ENCODE measurements at regions not wholly inside any gene's neighbourhood (a gene's known extent, or its start where the extent isn't known, plus 50 kb on each side); places are given as distances from the start of the nearest gene placed in this dataset.
A peak's percentile ranks its signal among the peaks of the same experiment; 100 is the strongest.
"Not testable (repeated sequence)": the region's sequence is repeated elsewhere in the genome, so short reads cannot be mapped to it uniquely, and the experiment has no call there.

GRCh38 chr2:44087714-44088092 is 81.0 kb upstream of the PPM1B start:
- TF ChIP-seq, protein P1, sequence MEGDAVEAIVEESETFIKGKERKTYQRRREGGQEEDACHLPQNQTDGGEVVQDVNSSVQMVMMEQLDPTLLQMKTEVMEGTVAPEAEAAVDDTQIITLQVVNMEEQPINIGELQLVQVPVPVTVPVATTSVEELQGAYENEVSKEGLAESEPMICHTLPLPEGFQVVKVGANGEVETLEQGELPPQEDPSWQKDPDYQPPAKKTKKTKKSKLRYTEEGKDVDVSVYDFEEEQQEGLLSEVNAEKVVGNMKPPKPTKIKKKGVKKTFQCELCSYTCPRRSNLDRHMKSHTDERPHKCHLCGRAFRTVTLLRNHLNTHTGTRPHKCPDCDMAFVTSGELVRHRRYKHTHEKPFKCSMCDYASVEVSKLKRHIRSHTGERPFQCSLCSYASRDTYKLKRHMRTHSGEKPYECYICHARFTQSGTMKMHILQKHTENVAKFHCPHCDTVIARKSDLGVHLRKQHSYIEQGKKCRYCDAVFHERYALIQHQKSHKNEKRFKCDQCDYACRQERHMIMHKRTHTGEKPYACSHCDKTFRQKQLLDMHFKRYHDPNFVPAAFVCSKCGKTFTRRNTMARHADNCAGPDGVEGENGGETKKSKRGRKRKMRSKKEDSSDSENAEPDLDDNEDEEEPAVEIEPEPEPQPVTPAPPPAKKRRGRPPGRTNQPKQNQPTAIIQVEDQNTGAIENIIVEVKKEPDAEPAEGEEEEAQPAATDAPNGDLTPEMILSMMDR (IDR thresholded peaks at IDR 0.05; ENCODE audit: insufficient read depth, low read depth, low read length, missing control alignments), result no peak
- DNase-seq (ENCODE audit: low read depth), result no peak
- H3K4me3 ChIP-seq (ENCODE audit: low read depth, low read length), result peak overlapping the region; percentile 54; the same call in 1 of the 2 replicates

DNA sequence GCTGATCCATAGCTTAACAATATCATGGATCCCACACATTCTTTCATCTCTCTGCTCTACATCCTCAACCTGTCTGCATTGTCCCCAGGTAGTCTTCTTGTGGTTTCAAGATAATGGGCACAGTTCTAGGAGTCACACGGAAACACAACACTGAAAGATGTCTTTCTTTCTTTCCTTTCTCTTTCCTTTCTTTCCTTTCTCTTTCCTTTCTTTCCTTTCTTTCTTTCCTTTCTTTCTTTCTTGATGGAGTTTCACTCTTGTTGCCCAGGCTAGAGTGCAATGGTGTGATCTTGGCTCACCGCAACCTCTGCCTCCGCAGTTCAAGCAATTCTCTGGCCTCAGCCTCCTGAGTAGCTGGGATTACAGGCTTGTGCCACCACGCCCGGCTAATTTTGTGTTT is 76.2 kb upstream of the PPM1B start:
- not testable (repeated sequence) for DNase-seq (ENCODE audit: low read depth); H3K4me3 ChIP-seq (ENCODE audit: low read depth, low read length)

DNA sequence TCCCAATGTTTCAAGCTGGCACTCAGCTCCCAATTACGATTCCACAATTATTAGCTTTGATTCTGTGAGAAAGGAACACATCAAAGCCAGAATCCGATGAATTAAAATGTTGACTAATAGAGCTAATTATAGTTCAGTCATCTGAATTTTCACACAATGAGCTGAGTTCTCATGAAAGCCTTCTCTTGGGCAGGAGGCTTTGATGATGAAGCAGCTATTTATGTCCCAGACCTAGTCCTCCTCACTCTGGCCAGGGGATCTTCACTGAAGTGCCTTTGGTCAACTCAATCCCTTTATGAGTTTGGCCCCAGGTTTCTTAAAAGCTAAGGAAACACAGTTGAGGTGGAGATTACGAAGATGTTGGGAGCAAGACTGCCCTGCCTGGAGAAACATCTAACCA is 74.7 kb upstream of the PPM1B start:
- TF ChIP-seq, protein P1 (IDR thresholded peaks at IDR 0.05; ENCODE audit: insufficient read depth, low read depth, low read length, missing control alignments), result no peak
- DNase-seq (ENCODE audit: low read depth), result no peak
- H3K4me3 ChIP-seq (ENCODE audit: low read depth, low read length), result no peak overlapping the region

GRCh38 chr2:44097322-44097907 is 71.3 kb upstream of the PPM1B start:
- H3K4me3 ChIP-seq (ENCODE audit: low read depth, low read length), result no peak overlapping the region
- TF ChIP-seq, protein P1 (IDR thresholded peaks at IDR 0.05; ENCODE audit: insufficient read depth, low read depth, low read length, missing control alignments), result no peak
- DNase-seq (ENCODE audit: low read depth), result no peak

- TF ChIP-seq, protein P1 (IDR thresholded peaks at IDR 0.05; ENCODE audit: insufficient read depth, low read depth, low read length, missing control alignments), result no peak
- no peak overlapping the region for H3K4me3 ChIP-seq (ENCODE audit: low read depth, low read length)
- peak; percentile 42 for DNase-seq (ENCODE audit: low read depth)
Observed at GRCh38 chr2:44098050-44098449, 70.6 kb upstream of the PPM1B start.

DNA sequence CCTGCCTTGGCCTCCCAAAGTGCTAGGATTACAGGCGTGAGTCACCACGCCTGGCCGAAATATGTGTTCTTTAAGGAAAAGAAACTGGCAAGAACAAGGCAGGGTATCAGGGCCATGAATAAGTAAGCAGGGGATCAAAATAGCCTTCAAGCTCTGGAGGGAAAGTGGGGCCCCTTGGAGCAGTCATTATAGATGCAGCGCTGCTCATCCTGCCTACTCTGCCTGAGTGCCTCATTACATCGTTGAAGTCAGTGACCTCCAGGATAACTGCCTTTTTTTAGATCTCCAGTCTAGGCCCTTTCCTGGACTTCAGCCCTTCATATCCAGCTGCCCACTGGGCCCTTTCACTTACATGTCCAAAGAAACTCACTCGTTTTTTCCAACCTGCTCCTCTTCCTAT is 69.8 kb upstream of the PPM1B start:
- TF ChIP-seq, protein P1 (IDR thresholded peaks at IDR 0.05; ENCODE audit: insufficient read depth, low read depth, low read length, missing control alignments), result no peak
- DNase-seq (ENCODE audit: low read depth), result no peak
- H3K4me3 ChIP-seq (ENCODE audit: low read depth, low read length), result no peak overlapping the region

DNA sequence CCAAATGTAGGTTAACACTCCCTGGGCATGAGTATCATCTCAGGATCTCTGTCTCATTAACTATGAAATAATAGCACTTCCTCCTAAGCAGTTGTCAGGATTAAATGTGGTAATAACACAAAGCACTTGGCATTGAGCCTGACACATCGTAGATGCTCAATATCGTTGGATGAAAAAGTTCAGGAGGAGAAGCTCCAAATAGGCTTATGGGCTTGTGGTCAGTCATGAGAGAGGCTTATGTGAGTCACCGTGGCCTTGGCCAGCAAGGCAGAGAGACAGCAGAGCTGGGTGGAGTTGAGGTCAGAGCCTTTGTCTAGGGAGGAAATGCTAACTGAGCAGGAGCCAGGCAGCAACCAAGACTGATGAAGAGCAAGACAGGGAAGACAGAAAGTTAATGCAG is 68.3 kb upstream of the PPM1B start:
- DNase-seq (ENCODE audit: low read depth), result peak; percentile 19
- TF ChIP-seq, protein P1 (IDR thresholded peaks at IDR 0.05; ENCODE audit: insufficient read depth, low read depth, low read length, missing control alignments), result no peak
- H3K4me3 ChIP-seq (ENCODE audit: low read depth, low read length), result no peak overlapping the region
